Hypothalamus (tissue), 51 donors: ENCODE measurements at regions not wholly inside any gene's neighbourhood (a gene's known extent, or its start where the extent isn't known, plus 50 kb on each side); places are given as distances from the start of the nearest gene placed in this dataset.
"Not testable (repeated sequence)": the region's sequence is repeated elsewhere in the genome, so short reads cannot be mapped to it uniquely, and the experiment has no call there.

Source experiments
- DNase-seq, 51 donors: peaks; one replicate each; lab custom pipeline; 2025; lab: John Stamatoyannopoulos, UW

DNA sequence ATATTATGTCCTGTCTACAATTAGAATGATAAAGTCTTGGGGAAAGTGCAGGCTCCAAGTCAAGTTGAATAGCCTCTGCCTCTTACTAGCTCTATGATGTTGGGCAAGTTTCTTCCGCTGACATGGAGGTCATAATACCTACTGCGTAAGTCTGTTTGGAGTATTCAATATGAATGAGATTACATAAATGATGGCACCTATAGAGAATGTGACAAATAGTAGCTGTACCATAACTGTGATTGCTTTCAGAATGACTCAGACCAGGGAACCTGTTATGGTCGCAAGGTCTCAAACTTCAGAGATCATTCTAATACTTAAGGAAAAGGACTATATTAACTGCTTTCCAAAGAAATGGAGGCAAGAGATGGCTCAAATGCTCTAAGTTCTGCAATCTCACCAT, 94.0 kb upstream of the ABCA1 start:
- no peak for DNase-seq

- DNase-seq = not testable (repeated sequence)
Observed at GRCh38 chr9:105022545-105022944, 94.6 kb upstream of the ABCA1 start.

DNA sequence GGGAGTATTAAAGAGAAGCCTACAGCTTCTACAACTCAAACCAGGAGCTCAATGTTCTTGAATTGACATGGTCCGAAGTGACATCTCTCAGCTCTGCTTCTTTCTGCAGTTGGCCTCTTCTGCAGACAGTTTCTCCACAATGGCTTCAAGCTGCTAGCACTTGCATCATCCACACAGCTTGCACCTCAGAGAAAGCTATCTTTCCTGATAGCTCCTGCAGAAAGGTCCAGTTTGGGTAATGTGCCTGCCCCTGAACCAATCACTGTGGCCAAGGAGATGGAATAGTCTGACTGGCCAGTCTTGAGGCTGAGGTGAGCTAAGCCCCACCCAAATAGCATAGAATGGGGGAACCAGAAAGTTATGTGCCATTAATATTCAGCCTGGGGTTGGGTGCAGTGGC, 95.8 kb upstream of the ABCA1 start:
- DNase-seq = no peak

DNA sequence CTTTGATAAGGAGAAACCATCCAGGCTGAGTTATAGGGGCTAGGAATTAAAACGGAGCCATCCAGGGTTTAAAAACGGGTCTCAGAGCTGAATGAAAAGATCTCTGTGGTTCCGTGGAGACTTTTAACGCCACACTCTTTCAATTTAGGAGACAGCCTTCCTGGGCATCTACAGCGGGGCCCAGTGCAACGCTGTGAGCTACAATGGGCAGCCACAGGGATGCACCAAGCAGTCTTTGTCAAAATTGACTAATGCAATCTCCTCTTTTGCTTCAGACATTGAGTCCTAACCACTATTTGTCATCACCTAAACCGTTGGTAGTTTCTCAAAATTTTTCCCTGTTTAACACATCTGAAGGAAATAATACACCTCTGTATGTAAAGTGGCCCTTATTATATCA, 96.6 kb upstream of the ABCA1 start:
- DNase-seq = no peak

DNA sequence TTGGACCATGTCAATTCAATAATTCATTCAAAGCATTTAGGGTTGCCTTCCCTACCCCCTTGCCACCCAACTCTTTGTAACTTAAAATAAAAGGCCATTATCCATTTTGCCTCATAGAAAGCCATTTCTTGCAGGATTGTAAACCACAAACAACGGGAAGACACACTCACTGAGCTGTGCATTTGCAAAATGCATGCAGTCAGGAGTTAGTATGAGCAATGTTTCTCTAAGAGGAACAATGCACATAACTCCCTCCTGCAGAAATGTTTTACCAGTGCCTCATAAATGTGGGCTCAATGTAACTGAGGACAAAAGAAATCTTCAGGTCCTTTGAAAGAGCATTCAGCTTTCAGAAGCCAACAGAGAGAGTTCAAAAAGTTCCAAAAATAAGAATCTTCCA, 98.5 kb upstream of the ABCA1 start:
- DNase-seq = no peak

DNA sequence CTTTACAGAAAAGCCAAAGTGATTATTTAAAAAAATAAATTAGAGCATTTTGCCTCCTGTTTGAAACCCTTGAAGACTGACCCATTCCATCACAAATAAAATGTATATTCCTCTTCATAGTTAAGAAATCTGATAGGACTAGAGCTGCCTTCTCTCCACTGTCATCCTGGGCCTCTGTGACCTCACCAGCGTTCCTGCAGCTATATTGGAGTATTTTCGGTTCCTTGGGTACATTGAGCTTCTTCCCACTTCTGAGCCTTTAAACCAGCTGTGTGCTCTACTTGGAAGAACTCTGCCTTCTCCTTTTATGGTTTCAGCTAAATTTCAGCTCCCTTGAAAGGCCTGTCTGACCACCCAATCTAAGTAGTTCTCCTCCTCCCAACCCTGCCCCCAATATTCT, 99.1 kb upstream of the ABCA1 start:
- no peak for DNase-seq

DNA sequence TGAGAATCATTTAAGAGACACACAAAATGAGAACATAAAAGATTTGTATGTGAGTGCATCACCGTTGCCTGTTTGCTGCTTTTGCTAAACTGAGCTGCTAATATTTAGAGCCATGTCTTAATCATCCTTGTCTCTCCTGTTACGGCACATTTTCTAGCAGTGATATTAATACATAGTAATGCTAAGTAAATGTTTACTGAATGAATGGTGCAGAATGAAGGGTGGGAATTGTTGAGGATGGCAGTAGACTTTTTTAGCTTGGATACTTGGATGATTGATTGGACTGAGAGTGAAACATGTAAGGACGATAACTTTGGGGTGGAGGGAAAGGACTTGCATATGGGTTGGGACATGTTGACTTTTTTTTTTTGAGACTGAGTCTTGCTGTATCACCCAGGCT, 102.3 kb upstream of the ABCA1 start:
- DNase-seq = no peak

DNA sequence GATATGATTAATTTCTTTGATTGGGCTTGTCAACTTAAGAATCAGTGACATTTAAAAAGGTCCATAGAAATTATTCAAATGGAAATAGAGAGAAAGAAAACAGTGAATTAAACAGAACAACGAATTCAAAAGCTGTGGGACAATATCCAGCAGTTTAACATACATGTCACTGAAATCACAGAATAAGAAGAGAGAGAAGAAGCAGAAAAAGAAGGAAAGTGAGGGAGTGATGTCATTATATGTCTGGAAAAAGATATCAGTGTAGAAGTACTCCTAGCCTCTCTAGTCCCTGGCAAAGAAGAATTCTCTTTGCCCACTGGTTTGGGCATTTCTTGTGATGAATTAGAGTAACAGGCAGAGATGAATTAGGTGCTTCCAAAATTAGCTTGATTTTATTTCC, 109.2 kb upstream of the ABCA1 start:
- no peak for DNase-seq

- no peak for DNase-seq
Observed at GRCh38 chr9:105038051-105038450, 110.1 kb upstream of the ABCA1 start.

DNA sequence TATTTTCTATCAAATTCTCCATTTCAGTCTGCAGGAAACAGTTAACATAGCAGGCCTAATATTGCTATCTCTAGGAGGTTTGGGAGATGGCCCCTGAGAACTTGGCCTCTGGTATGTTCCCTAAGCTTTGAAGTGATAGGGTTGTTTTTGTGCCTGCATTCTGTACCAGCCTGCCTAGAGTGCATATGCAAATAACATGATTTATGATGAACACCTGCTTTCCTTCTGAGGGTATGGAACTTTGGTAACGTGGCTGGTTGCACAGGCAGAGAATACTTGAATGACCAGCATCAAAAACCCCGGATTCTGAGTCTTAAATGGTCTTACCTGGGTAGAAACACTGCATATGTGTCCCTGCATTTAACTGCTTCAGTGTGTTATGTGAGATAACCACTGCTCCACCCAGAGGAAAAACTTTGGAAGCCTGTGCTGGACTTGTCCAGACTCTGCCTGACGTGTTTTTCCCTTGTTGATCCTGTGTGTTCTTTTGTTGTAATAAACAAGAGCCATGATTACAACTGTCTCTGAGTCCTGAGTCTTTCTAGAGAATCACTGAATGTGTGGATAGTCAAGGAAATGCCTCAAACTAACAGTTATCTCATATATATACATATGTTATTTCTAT, 111.3 kb upstream of the ABCA1 start:
- no peak for DNase-seq

DNA sequence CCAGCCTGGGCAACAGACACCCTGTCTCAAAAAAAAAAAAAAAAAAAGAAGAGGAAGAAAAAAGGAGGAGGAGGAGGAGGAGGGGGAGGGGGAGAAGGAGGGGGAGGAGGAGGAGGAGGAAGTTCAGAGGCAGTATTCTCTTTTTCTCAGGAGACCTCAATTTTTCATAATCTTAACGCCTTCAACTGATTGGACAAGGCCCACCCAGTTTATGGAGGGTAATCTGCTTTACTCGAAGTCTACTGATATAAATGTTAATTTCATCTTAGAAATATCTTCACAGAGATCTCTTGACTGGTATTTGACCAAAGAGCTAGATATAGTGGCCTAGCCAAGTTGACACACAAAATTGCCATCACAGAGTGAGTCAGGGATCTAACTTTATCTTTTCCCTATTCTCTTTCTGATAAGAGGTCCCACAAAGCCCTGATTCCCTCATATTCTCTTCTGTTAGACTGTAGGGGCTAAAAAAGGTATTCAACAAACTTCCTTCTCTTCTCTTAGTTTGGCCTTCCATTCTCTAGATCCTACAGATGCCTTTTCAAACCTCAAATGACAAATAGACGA, 115.5 kb upstream of the ABCA1 start:
- no peak for DNase-seq

GRCh38 chr9:105044518-105044917, 116.6 kb upstream of the ABCA1 start:
- peak in 27 of 51 donors; percentile 2 to 64 (median 30) for DNase-seq

GRCh38 chr9:105046907-105047741, 119.2 kb upstream of the ABCA1 start:
- DNase-seq = no peak

DNA sequence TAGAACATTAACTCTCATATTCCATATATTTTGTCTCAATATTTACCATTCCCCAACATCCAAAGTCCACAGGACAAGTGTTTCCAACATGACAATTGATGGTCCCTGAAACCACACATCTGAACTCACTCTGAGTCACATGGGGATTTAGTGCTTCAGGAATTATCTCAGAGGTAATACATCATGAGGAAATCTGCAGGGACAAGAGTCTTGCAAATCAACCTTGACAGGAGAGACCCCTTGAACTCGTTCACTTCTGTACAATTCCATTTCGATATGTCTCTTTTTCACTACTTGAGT, 119.7 kb upstream of the ABCA1 start:
- no peak for DNase-seq

GRCh38 chr9:105048331-105048730, 120.4 kb upstream of the ABCA1 start:
- no peak for DNase-seq

DNA sequence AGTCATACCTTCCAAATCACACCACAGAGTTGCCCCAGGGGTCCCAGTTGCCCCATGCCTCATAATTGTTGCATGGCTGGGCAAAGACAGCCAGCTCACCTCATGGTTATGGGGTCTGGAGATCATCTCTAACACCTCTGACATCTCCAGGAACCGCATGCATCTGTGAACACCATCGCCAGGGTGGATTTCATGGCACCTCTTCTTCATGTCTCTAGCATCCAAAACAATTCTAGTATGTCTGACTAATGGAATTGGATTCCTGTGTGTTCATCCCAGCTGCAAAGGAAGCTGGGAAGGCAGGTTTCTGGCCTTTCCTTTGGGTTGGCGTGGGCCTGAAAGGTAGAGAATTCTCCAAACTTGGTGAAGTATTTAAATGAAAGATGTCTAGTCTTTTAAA, 122.3 kb upstream of the ABCA1 start:
- DNase-seq = no peak

- DNase-seq = no peak
Observed at GRCh38 chr9:105051897-105052296, 123.9 kb upstream of the ABCA1 start.

DNA sequence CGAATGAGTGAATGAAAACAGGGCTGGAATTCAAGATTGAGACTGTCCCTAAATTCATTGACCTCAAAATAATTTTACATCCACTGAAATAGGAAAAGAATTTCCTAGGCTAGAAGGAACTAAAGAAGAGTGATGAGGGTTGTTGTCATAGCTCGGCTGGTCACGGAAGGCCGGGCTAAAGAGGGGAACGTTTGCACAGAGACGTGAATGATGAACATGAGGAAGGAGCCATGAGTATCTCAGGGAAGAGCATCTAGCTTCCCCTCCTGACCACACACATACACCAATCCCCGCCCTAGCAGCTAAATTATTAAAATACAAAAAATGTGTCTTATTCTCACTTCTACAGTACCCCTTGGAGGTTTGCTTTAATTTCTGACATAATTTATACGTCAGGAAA, 124.4 kb upstream of the ABCA1 start:
- DNase-seq = no peak

- DNase-seq = no peak
Observed at GRCh38 chr9:105053209-105053652, 125.3 kb upstream of the ABCA1 start.

DNA sequence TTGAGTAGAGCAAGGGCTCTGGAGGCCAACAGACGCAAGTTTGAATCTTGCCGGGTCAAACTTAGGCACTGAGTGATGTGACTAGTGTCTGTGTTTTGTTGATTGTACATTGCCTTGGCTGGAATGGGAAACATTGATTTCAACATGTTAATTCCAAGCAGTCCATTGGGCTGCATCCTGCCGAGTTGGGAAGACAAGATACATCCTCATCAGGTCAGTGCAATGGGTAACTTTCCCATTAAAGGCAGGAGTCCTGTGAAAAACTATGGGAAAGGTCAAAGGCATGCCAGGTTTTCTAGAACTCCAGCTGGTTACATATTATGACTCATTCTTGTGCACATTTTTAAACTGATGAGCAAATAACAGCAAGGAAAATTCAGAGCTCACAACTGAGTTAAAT, 126.5 kb upstream of the ABCA1 start:
- DNase-seq = no peak

DNA sequence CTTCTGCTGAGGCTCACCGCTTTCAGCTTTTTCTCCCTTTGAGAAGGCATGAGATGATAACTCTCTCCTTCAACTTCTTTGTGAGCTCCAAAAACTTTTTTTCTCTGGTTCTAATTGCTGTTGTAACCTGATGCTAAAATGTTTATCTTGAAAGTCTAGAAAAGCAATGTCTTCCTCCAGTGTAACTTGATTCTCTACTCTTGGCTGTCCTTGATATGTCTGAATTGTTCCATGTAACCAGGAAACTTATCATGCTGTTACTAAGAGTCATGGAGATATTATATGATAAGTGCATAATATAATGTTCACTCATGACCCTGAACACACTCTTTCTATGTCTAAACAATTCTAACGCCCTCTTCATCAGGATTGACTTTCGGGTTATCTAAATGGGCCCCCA, 128.0 kb upstream of the ABCA1 start:
- no peak for DNase-seq

DNA sequence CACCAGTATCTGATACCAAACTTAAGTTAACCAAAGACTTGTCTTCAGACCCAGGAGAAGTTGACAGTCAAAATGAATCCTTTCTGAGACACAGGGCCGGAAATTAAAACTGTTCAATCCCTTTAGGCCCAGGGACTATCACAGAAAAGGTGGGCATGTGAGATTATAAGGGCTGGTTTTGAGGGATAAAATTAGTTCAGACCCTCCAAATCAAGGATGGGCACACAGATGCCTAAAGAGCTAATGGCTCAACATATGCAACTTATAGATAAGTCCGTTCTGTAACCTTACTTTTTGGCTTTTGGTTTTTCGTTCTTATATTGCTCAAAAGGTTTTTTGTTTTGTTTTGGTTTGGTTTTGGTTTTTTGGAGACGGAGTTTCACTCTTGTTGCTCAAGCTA, 129.6 kb upstream of the ABCA1 start:
- no peak for DNase-seq
